Neural progenitor cell (in vitro differentiated cells): ENCODE measurements at regions not wholly inside any gene's neighbourhood (a gene's known extent, or its start where the extent isn't known, plus 50 kb on each side); places are given as distances from the start of the nearest gene placed in this dataset.

Experiments used
- EZH2 ChIP-seq: fragments of 200-600 bp; sonication (generic); IDR thresholded peaks from 2 replicates; pipeline ENCODE4 v1.6.1; 2017; ENCODE audit warnings: antibody characterized with exemption, mild to moderate bottlenecking, moderate library complexity
- EZH2phosphoT487 ChIP-seq: fragments of 200-600 bp; sonication (generic); IDR thresholded peaks from 2 replicates; pipeline ENCODE4 v1.6.1; 2017; ENCODE audit warnings: antibody characterized with exemption
- TF ChIP-seq, protein P1 (sequence below): fragments of 200-600 bp; sonication (generic); IDR thresholded peaks from 2 replicates; pipeline ENCODE4 v1.5.1; 2017; ENCODE audit warnings: antibody characterized with exemption, mild to moderate bottlenecking

DNA sequence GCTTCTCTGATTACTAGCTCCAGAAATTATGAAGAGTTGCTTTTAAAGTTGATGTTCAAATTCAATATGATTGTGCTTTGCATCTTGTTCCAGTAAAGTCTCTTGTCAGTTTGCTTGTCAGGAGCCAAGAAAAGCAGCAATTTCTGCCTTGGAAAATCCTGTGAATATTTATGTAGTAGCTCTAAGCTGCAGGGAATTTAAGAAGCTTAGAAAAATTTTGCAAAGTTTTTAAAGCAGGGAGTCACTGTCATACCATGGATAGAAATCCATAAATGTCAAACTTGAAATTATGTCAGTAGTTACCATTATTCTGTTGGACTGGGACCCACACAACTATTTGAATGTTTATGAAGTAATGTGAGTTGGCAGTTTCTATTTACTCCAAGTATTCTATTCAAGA lies 169.3 kb downstream of the TMEM200C start:
- TF ChIP-seq, protein P1, sequence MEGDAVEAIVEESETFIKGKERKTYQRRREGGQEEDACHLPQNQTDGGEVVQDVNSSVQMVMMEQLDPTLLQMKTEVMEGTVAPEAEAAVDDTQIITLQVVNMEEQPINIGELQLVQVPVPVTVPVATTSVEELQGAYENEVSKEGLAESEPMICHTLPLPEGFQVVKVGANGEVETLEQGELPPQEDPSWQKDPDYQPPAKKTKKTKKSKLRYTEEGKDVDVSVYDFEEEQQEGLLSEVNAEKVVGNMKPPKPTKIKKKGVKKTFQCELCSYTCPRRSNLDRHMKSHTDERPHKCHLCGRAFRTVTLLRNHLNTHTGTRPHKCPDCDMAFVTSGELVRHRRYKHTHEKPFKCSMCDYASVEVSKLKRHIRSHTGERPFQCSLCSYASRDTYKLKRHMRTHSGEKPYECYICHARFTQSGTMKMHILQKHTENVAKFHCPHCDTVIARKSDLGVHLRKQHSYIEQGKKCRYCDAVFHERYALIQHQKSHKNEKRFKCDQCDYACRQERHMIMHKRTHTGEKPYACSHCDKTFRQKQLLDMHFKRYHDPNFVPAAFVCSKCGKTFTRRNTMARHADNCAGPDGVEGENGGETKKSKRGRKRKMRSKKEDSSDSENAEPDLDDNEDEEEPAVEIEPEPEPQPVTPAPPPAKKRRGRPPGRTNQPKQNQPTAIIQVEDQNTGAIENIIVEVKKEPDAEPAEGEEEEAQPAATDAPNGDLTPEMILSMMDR = no peak
- TF ChIP-seq EZH2 (no peak), EZH2phosphoT487 (no peak)
